WTC11 (cell line): ENCODE measurements at regions not wholly inside any gene's neighbourhood (a gene's known extent, or its start where the extent isn't known, plus 50 kb on each side); places are given as distances from the start of the nearest gene placed in this dataset.

ENCODE experiments used
- ATAC-seq: fragments of 200-7000 bp; cut with Tn5 transposase; 2 replicates; pipeline ENCODE4 v1.10.0; 2021; ENCODE audit warnings: mild to moderate bottlenecking, moderate library complexity
- CTCF ChIA-PET: fragments of 300-600 bp; sonication (Branson Sonifier 250); formaldehyde crosslinking; loops from one replicate; lab custom pipeline; 2021; ENCODE audit warnings: antibody characterized with exemption; lab: Charles Lee
- POLR2A ChIA-PET: fragments of 350-600 bp; sonication (Branson Sonifier 250); formaldehyde crosslinking; loops from one replicate; lab custom pipeline; 2021; ENCODE audit warnings: antibody characterized with exemption; lab: Charles Lee
- DNase-seq: peaks from one replicate; pipeline ENCODE4 v3.0.0; 2021; ENCODE audit warnings: low spot score
- H3K27ac Mint-ChIP-seq: 2 replicates; pipeline ENCODE4 v1.8.0; 2021; ENCODE audit warnings: mixed read lengths
- H3K27me3 Mint-ChIP-seq: 2 replicates; pipeline ENCODE4 v1.8.0; 2021; ENCODE audit warnings: low read depth, mild to moderate bottlenecking, moderate library complexity, mixed read lengths
- H3K36me3 Mint-ChIP-seq: 2 replicates; pipeline ENCODE4 v1.8.0; 2021; ENCODE audit warnings: mixed read lengths
- H3K4me1 Mint-ChIP-seq: 2 replicates; pipeline ENCODE4 v1.8.0; 2022; ENCODE audit warnings: mixed read lengths
- H3K4me3 Mint-ChIP-seq: 2 replicates; pipeline ENCODE4 v1.8.0; 2021; ENCODE audit warnings: mild to moderate bottlenecking, moderate library complexity, mixed read lengths
- H3K9me3 Mint-ChIP-seq: 2 replicates; pipeline ENCODE4 v1.8.0; 2021; ENCODE audit warnings: mixed read lengths
- AFF4 ChIP-seq: sonication (generic); formaldehyde crosslinking; IDR thresholded peaks from 2 replicates; pipeline ENCODE4 v1.8.1; 2023; ENCODE audit warnings: mild to moderate bottlenecking, missing genetic modification reagents, borderline replicate concordance
- ATF1 ChIP-seq: sonication (generic); formaldehyde crosslinking; IDR thresholded peaks from 2 replicates; pipeline ENCODE4 v1.8.1; 2023; ENCODE audit warnings: mild to moderate bottlenecking, moderate library complexity, missing genetic modification reagents
- ELF4 ChIP-seq: sonication (generic); formaldehyde crosslinking; IDR thresholded peaks from 2 replicates; pipeline ENCODE4 v1.8.1; 2022; ENCODE audit warnings: low read depth, mild to moderate bottlenecking, moderate library complexity, missing genetic modification reagents
- FOXJ3 ChIP-seq: sonication (generic); formaldehyde crosslinking; IDR thresholded peaks from 2 replicates; pipeline ENCODE4 v1.9.0; 2021; ENCODE audit warnings: missing genetic modification reagents, mild to moderate bottlenecking, borderline replicate concordance
- HMGXB4 ChIP-seq: sonication (generic); formaldehyde crosslinking; IDR thresholded peaks from 2 replicates; pipeline ENCODE4 v1.8.1; 2023; ENCODE audit warnings: mild to moderate bottlenecking, moderate library complexity, missing genetic modification reagents
- JAZF1 ChIP-seq: fragments of 250-450 bp; sonication (Bioruptor Pico); IDR thresholded peaks from 2 replicates; pipeline ENCODE4 v1.9.0; 2021; ENCODE audit warnings: moderate library complexity, mild to moderate bottlenecking, inconsistent platforms
- JUN ChIP-seq: sonication (generic); formaldehyde crosslinking; IDR thresholded peaks from 2 replicates; pipeline ENCODE4 v1.8.0; 2023; ENCODE audit warnings: mild to moderate bottlenecking, missing genetic modification reagents
- MAX ChIP-seq: sonication (generic); formaldehyde crosslinking; IDR thresholded peaks from 2 replicates; pipeline ENCODE4 v1.8.0; 2022; ENCODE audit warnings: mild to moderate bottlenecking, missing genetic modification reagents
- NFE2L1 ChIP-seq: sonication (generic); formaldehyde crosslinking; IDR thresholded peaks from 2 replicates; pipeline ENCODE4 v1.8.1; 2023; ENCODE audit warnings: missing genetic modification reagents
- NR3C1 ChIP-seq: sonication (generic); formaldehyde crosslinking; conservative IDR thresholded peaks from 2 replicates; pipeline ENCODE4 v1.8.1; 2023; ENCODE audit warnings: low read depth, mild to moderate bottlenecking, missing genetic modification reagents
- OVOL2 ChIP-seq: fragments of 250-450 bp; sonication (Bioruptor Pico); IDR thresholded peaks from 2 replicates; pipeline ENCODE4 v1.9.0; 2021; ENCODE audit warnings: mild to moderate bottlenecking, borderline replicate concordance
- PREB ChIP-seq: sonication (generic); formaldehyde crosslinking; IDR thresholded peaks from 2 replicates; pipeline ENCODE4 v1.8.1; 2022; ENCODE audit warnings: mild to moderate bottlenecking, missing genetic modification reagents, moderate library complexity, borderline replicate concordance
- SMAD4 ChIP-seq: sonication (generic); formaldehyde crosslinking; IDR thresholded peaks from 2 replicates; pipeline ENCODE4 v1.8.0; 2022; ENCODE audit warnings: mild to moderate bottlenecking, missing genetic modification reagents
- USF2 ChIP-seq: sonication (generic); formaldehyde crosslinking; IDR thresholded peaks from 2 replicates; pipeline ENCODE4 v1.8.1; 2023; ENCODE audit warnings: mild to moderate bottlenecking, missing genetic modification reagents, moderate library complexity
- ZNF317 ChIP-seq: sonication (generic); formaldehyde crosslinking; IDR thresholded peaks from 2 replicates; pipeline ENCODE4 v1.8.1; 2023; ENCODE audit warnings: low read depth, mild to moderate bottlenecking, moderate library complexity, missing genetic modification reagents, borderline replicate concordance
- ZNF396 ChIP-seq: fragments of 250-450 bp; sonication (Bioruptor Pico); IDR thresholded peaks from 2 replicates; pipeline ENCODE4 v1.8.0; 2021; ENCODE audit warnings: mild to moderate bottlenecking, moderate library complexity, borderline replicate concordance
- ZNF425 ChIP-seq: fragments of 250-450 bp; sonication (Bioruptor Pico); conservative IDR thresholded peaks from 2 replicates; pipeline ENCODE4 v1.9.0; 2021; ENCODE audit warnings: mild to moderate bottlenecking
- ZNF532 ChIP-seq: fragments of 250-450 bp; sonication (Bioruptor Pico); IDR thresholded peaks from 2 replicates; pipeline ENCODE4 v1.9.0; 2021; ENCODE audit warnings: mild to moderate bottlenecking, borderline replicate concordance

- H3K9me3 Mint-ChIP-seq: no peaks in the 10 kb centered on the region
- ChIA-PET CTCF (no interaction called here), POLR2A (no interaction called here)
- no peak for ATAC-seq
- H3K27me3 Mint-ChIP-seq: no peaks in the 10 kb centered on the region
- TF ChIP-seq JAZF1 (CRISPR knock-in tag): no peak
- TF ChIP-seq ZNF317: no peak
- TF ChIP-seq OVOL2 (CRISPR knock-in tag): no peak
- TF ChIP-seq FOXJ3 (CRISPR knock-in tag): no peak
- no peak for TF ChIP-seq PREB
- no peak for TF ChIP-seq NR3C1 (CRISPR knock-in tag)
- no peak for TF ChIP-seq JUN
- no peak overlapping the region for H3K27ac Mint-ChIP-seq
- H3K36me3 Mint-ChIP-seq: no peaks in the 10 kb centered on the region
- no peak overlapping the region for H3K4me3 Mint-ChIP-seq
- H3K4me1 Mint-ChIP-seq: no peaks in the 10 kb centered on the region
- DNase-seq: no peak
Observed at GRCh38 chr1:103259982-103260381, 151.7 kb upstream of the COL11A1 start.

- TF ChIP-seq ZNF396: no peak
- TF ChIP-seq MAX (CRISPR knock-in tag): no peak
- TF ChIP-seq NFE2L1 (CRISPR knock-in tag): no peak
- no peak for TF ChIP-seq HMGXB4 (CRISPR knock-in tag)
- TF ChIP-seq ZNF317: no peak
- TF ChIP-seq SMAD4 (CRISPR knock-in tag): no peak
- TF ChIP-seq ATF1 (CRISPR knock-in tag): no peak
- TF ChIP-seq AFF4 (CRISPR knock-in tag): no peak
- no peak for TF ChIP-seq ZNF532 (CRISPR knock-in tag)
- TF ChIP-seq NR3C1 (CRISPR knock-in tag): no peak
- TF ChIP-seq ELF4: no peak
- TF ChIP-seq ZNF425 (CRISPR knock-in tag): no peak
- no peak for TF ChIP-seq USF2 (CRISPR knock-in tag)
- TF ChIP-seq, all 79 proteins: peak for 0
- ChIA-PET CTCF (no interaction called here), POLR2A (no interaction called here)
- H3K4me3 Mint-ChIP-seq: no peak overlapping the region
- peaks cover 3% of the 10 kb centered on the region; the same call in 1 of the 2 replicates for H3K4me1 Mint-ChIP-seq
- H3K27me3 Mint-ChIP-seq: no peaks in the 10 kb centered on the region
- H3K9me3 Mint-ChIP-seq: peaks cover 3% of the 10 kb centered on the region
- peaks cover 3% of the 10 kb centered on the region; the same call in 1 of the 2 replicates for H3K36me3 Mint-ChIP-seq
- ATAC-seq (no peak), DNase-seq (no peak)
- no peak overlapping the region for H3K27ac Mint-ChIP-seq
Observed at GRCh38 chr1:103256490-103256889, 148.2 kb upstream of the COL11A1 start.
